ENCODE measurements at regions not wholly inside any gene's neighbourhood (a gene's known extent, or its start where the extent isn't known, plus 50 kb on each side); places are given as distances from the start of the nearest gene placed in this dataset.

- Histone ChIP-seq H3K79me2 (ENCODE audit: insufficient read depth, low read depth, low read length) (no peaks in the 10 kb centered on the region), H4K20me1 (ENCODE audit: insufficient read depth, low read length) (no peaks in the 10 kb centered on the region), H3K36me3 (ENCODE audit: insufficient read depth, low read length) (no peaks in the 10 kb centered on the region), H3K9me3 (ENCODE audit: low read length) (no peaks in the 10 kb centered on the region), H3K4me1 (ENCODE audit: insufficient read depth, low read length, poor library complexity, severe bottlenecking) (no peaks in the 10 kb centered on the region), H3K4me2 (ENCODE audit: low read length) (no peak overlapping the region), H3K9me2 (ENCODE audit: insufficient read depth, low read length) (no peaks in the 10 kb centered on the region), H2AFZ (ENCODE audit: low read length) (no peak overlapping the region), H3K4me3 (ENCODE audit: low read depth, low read length, poor library complexity, severe bottlenecking) (no peak overlapping the region), H3K27ac (ENCODE audit: low read depth, low read length, poor library complexity, severe bottlenecking) (no peak overlapping the region)
- no peak for DNase-seq (ENCODE audit: low spot score)
- TF ChIP-seq CTCF (conservative IDR thresholded peaks at IDR 0.05; ENCODE audit: low read length) (no peak), EZH2phosphoT487 (IDR thresholded peaks at IDR 0.05; ENCODE audit: borderline replicate concordance, low read depth, low read length) (no peak)
- ChIA-PET POLR2A (interaction anchor here (0.7 kb wide), 1 partner anchor 1019 kb away, joined by 3 read pairs; no protein-coding TSS in a partner anchor), CTCF (ENCODE audit: unreplicated experiment) (no interaction called here)
- BruUV-seq (replicated peaks): no TSS peak
- intact Hi-C loops (cut with micrococcal nuclease; ENCODE audit: unreplicated experiment): no loop called here
Measured at GRCh38 chr3:152998591-152998990, 163.4 kb upstream of the RAP2B start.

GRCh38 chr3:153000325-153000724 is 161.7 kb upstream of the RAP2B start:
- no peaks in the 10 kb centered on the region for H4K20me1 ChIP-seq (ENCODE audit: insufficient read depth, low read length)
- intact Hi-C loops (cut with micrococcal nuclease; ENCODE audit: unreplicated experiment): no loop called here
- DNase-seq (ENCODE audit: low spot score): no peak
- no peaks in the 10 kb centered on the region for H3K9me3 ChIP-seq (ENCODE audit: low read length)
- no peak overlapping the region for H2AFZ ChIP-seq (ENCODE audit: low read length)
- H3K4me2 ChIP-seq (ENCODE audit: low read length): no peak overlapping the region
- H3K36me3 ChIP-seq (ENCODE audit: insufficient read depth, low read length): no peaks in the 10 kb centered on the region
- no peak overlapping the region for H3K4me3 ChIP-seq (ENCODE audit: low read depth, low read length, poor library complexity, severe bottlenecking)
- no peaks in the 10 kb centered on the region for H3K4me1 ChIP-seq (ENCODE audit: insufficient read depth, low read length, poor library complexity, severe bottlenecking)
- no peak overlapping the region for H3K27ac ChIP-seq (ENCODE audit: low read depth, low read length, poor library complexity, severe bottlenecking)
- ChIA-PET POLR2A (interaction anchor here (0.6 kb wide), 2 partner anchors 257 to 439 kb away, joined by 3 read pairs; no protein-coding TSS in a partner anchor), CTCF (ENCODE audit: unreplicated experiment) (no interaction called here)
- H3K79me2 ChIP-seq (ENCODE audit: insufficient read depth, low read depth, low read length): no peaks in the 10 kb centered on the region
- no TSS peak for BruUV-seq (replicated peaks)
- TF ChIP-seq CTCF (conservative IDR thresholded peaks at IDR 0.05; ENCODE audit: low read length) (no peak), EZH2phosphoT487 (IDR thresholded peaks at IDR 0.05; ENCODE audit: borderline replicate concordance, low read depth, low read length) (no peak)
- H3K9me2 ChIP-seq (ENCODE audit: insufficient read depth, low read length): no peaks in the 10 kb centered on the region

- H3K4me2 ChIP-seq (ENCODE audit: low read length): no peak overlapping the region
- H3K79me2 ChIP-seq (ENCODE audit: insufficient read depth, low read depth, low read length): no peaks in the 10 kb centered on the region
- CTCF ChIA-PET (ENCODE audit: unreplicated experiment): no interaction called here
- intact Hi-C loops (cut with micrococcal nuclease; ENCODE audit: unreplicated experiment): no loop called here
- H2AFZ ChIP-seq (ENCODE audit: low read length): no peak overlapping the region
- H3K4me3 ChIP-seq (ENCODE audit: low read depth, low read length, poor library complexity, severe bottlenecking): no peak overlapping the region
- no peak for DNase-seq (ENCODE audit: low spot score)
- no peaks in the 10 kb centered on the region for H4K20me1 ChIP-seq (ENCODE audit: insufficient read depth, low read length)
- TF ChIP-seq CTCF (conservative IDR thresholded peaks at IDR 0.05; ENCODE audit: low read length) (no peak), EZH2phosphoT487 (IDR thresholded peaks at IDR 0.05; ENCODE audit: borderline replicate concordance, low read depth, low read length) (no peak)
- no peak overlapping the region for H3K27ac ChIP-seq (ENCODE audit: low read depth, low read length, poor library complexity, severe bottlenecking)
- no peaks in the 10 kb centered on the region for H3K9me3 ChIP-seq (ENCODE audit: low read length)
- no TSS peak for BruUV-seq (replicated peaks)
- no peaks in the 10 kb centered on the region for H3K9me2 ChIP-seq (ENCODE audit: insufficient read depth, low read length)
- POLR2A ChIA-PET: no interaction called here
- no peaks in the 10 kb centered on the region for H3K36me3 ChIP-seq (ENCODE audit: insufficient read depth, low read length)
- no peaks in the 10 kb centered on the region for H3K4me1 ChIP-seq (ENCODE audit: insufficient read depth, low read length, poor library complexity, severe bottlenecking)
Measured at GRCh38 chr3:153001210-153002078, 160.6 kb upstream of the RAP2B start.

Measured in OCI-LY7 (cell line).